ENCODE measurements at regions not wholly inside any gene's neighbourhood (a gene's known extent, or its start where the extent isn't known, plus 50 kb on each side); places are given as distances from the start of the nearest gene placed in this dataset.

DNA sequence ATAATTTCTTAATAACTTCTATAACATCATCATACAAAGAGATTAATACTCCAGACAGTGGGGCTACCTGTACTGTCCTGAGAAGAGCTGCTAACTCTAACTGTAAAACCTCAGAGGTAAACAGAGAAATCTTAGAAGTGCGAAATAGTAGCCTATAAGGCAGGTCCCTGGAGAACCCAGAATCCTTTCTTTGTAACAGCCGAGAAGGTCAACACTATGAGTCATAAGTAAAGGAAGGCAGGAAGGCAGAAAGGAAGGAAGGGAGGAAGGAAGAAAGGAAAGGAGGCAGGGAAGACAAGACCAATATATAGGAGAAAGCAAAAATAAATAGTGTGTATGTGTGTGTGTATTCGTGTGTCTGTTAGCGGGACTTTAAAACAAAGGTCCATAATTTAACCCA lies 540.6 kb downstream of the ZWINT start:
- no peak for DNase-seq
- no peak overlapping the region for H3K4me3 ChIP-seq (ENCODE audit: low read depth in 1 of 2, low read length in 2 of 2)
- TF ChIP-seq, protein P1, sequence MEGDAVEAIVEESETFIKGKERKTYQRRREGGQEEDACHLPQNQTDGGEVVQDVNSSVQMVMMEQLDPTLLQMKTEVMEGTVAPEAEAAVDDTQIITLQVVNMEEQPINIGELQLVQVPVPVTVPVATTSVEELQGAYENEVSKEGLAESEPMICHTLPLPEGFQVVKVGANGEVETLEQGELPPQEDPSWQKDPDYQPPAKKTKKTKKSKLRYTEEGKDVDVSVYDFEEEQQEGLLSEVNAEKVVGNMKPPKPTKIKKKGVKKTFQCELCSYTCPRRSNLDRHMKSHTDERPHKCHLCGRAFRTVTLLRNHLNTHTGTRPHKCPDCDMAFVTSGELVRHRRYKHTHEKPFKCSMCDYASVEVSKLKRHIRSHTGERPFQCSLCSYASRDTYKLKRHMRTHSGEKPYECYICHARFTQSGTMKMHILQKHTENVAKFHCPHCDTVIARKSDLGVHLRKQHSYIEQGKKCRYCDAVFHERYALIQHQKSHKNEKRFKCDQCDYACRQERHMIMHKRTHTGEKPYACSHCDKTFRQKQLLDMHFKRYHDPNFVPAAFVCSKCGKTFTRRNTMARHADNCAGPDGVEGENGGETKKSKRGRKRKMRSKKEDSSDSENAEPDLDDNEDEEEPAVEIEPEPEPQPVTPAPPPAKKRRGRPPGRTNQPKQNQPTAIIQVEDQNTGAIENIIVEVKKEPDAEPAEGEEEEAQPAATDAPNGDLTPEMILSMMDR (IDR thresholded peaks at IDR 0.05; ENCODE audit: borderline replicate concordance, extremely low read depth, low read length, poor library complexity, severe bottlenecking), result no peak
- no peak for TF ChIP-seq EZH2 (IDR thresholded peaks at IDR 0.05; ENCODE audit: borderline replicate concordance, low read depth, low read length, severe bottlenecking)

DNA sequence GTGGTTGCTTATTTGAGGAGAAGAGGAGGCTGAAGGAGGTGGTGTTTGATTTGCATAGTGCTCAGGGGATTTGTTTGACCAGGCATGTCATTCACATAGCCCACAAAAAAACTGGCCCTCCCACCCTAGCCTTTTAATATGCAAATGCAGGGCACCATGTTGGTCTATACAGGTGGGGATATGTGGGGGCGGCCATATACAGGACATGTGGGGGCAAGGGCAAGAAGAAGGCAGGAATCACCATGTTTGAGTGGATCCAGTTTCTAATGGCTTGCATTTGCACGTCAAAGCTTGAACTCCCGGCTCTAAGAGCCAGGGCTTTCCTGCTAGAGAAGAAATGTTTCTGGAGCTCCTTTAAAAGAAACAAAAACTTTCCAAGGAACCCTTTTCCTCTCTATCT lies 541.0 kb downstream of the ZWINT start:
- no peak overlapping the region for H3K9ac ChIP-seq (ENCODE audit: low read depth, low read length)
- H3K4me1 ChIP-seq (ENCODE audit: insufficient read depth, low read length), result no peaks in the 10 kb centered on the region
- no peak overlapping the region for H3K4me2 ChIP-seq (ENCODE audit: insufficient read depth, low read length)
- no peaks in the 10 kb centered on the region for H3K79me2 ChIP-seq (ENCODE audit: insufficient read depth, low read length)
- DNase-seq (no peak), ATAC-seq (ENCODE audit: insufficient read depth, low read depth) (no peak)
- no peaks in the 10 kb centered on the region for H3K9me3 ChIP-seq (ENCODE audit: insufficient read depth, low read length, severe bottlenecking)
- no peak overlapping the region for H2AFZ ChIP-seq (ENCODE audit: low read depth, low read length)
- no peak overlapping the region for H3K4me3 ChIP-seq (ENCODE audit: low read depth in 1 of 2, low read length in 2 of 2)
- TF ChIP-seq EZH2 (IDR thresholded peaks at IDR 0.05; ENCODE audit: borderline replicate concordance, low read depth, low read length, severe bottlenecking), result no peak
- TF ChIP-seq, protein P1 (IDR thresholded peaks at IDR 0.05; ENCODE audit: borderline replicate concordance, extremely low read depth, low read length, poor library complexity, severe bottlenecking), result no peak
- no peaks in the 10 kb centered on the region for H3K27me3 ChIP-seq (ENCODE audit: insufficient read depth, low read length, poor library complexity)
- no peaks in the 10 kb centered on the region for H4K20me1 ChIP-seq (ENCODE audit: insufficient read depth, low read length)
- no peaks in the 10 kb centered on the region for H3K36me3 ChIP-seq (ENCODE audit: insufficient read depth, low read length)
- H3K27ac ChIP-seq (ENCODE audit: low read length), result no peak overlapping the region

More for the DNA sequence above, 540.6 kb downstream of the ZWINT start:
- Histone ChIP-seq H3K27me3 (ENCODE audit: insufficient read depth, low read length, poor library complexity) (no peaks in the 10 kb centered on the region), H3K9me3 (ENCODE audit: insufficient read depth, low read length, severe bottlenecking) (no peaks in the 10 kb centered on the region), H3K4me1 (ENCODE audit: insufficient read depth, low read length) (no peaks in the 10 kb centered on the region), H4K20me1 (ENCODE audit: insufficient read depth, low read length) (no peaks in the 10 kb centered on the region), H2AFZ (ENCODE audit: low read depth, low read length) (no peak overlapping the region), H3K4me2 (ENCODE audit: insufficient read depth, low read length) (no peak overlapping the region), H3K9ac (ENCODE audit: low read depth, low read length) (no peak overlapping the region), H3K79me2 (ENCODE audit: insufficient read depth, low read length) (no peaks in the 10 kb centered on the region), H3K27ac (ENCODE audit: low read length) (no peak overlapping the region), H3K36me3 (ENCODE audit: insufficient read depth, low read length) (no peaks in the 10 kb centered on the region)
- ATAC-seq (ENCODE audit: insufficient read depth, low read depth), result no peak

DNA sequence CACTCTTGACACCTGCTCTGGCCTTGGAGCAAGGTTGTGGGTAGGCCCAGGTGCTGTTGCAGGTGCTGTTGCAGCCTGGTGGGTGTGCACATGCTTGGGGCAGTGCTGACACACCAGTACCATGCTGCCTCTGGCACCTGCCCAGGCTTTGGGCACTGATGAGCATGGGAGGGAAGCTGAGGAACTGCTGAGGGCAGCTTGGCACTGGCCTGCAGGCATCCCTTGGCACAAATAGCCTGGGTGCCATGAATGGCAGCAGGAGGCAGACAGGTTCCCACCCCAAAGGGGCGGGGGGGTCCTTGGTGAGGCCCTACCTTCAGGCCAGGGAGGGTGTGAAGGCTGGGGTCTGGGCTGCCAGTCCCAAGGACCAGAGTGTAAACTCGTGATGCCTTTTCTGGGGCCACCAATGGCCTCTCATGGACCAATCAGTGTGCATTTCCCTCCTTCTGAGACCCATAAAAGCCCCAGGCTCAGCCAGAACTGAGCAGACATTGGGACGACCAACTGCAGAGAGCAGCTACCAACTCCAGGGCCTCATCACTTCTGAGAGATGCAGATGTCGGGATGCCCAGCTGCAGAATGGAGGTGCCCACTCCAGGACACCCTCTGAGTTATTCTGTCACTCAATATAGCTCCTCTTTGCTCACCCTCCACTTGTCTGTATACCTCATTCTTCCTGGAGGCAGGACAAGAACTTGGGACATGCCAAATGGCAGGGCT lies 547.4 kb downstream of the ZWINT start:
- H3K4me2 ChIP-seq (ENCODE audit: insufficient read depth, low read length), result no peak overlapping the region
- DNase-seq (no peak), ATAC-seq (ENCODE audit: insufficient read depth, low read depth) (no peak)
- no peaks in the 10 kb centered on the region for H3K4me1 ChIP-seq (ENCODE audit: insufficient read depth, low read length)
- H3K27me3 ChIP-seq (ENCODE audit: insufficient read depth, low read length, poor library complexity), result no peaks in the 10 kb centered on the region
- H3K4me3 ChIP-seq (ENCODE audit: low read depth in 1 of 2, low read length in 2 of 2), result no peak overlapping the region
- TF ChIP-seq, protein P1 (IDR thresholded peaks at IDR 0.05; ENCODE audit: borderline replicate concordance, extremely low read depth, low read length, poor library complexity, severe bottlenecking), result no peak
- no peak for TF ChIP-seq EZH2 (IDR thresholded peaks at IDR 0.05; ENCODE audit: borderline replicate concordance, low read depth, low read length, severe bottlenecking)
- no peak overlapping the region for H2AFZ ChIP-seq (ENCODE audit: low read depth, low read length)
- no peaks in the 10 kb centered on the region for H3K9me3 ChIP-seq (ENCODE audit: insufficient read depth, low read length, severe bottlenecking)
- H3K9ac ChIP-seq (ENCODE audit: low read depth, low read length), result no peak overlapping the region
- no peaks in the 10 kb centered on the region for H4K20me1 ChIP-seq (ENCODE audit: insufficient read depth, low read length)
- no peaks in the 10 kb centered on the region for H3K79me2 ChIP-seq (ENCODE audit: insufficient read depth, low read length)
- H3K27ac ChIP-seq (ENCODE audit: low read length), result no peak overlapping the region
- no peaks in the 10 kb centered on the region for H3K36me3 ChIP-seq (ENCODE audit: insufficient read depth, low read length)

Measured in DND-41 (cell line).